K562 (cell line): ENCODE measurements at regions not wholly inside any gene's neighbourhood (a gene's known extent, or its start where the extent isn't known, plus 50 kb on each side); places are given as distances from the start of the nearest gene placed in this dataset.

Experiments used
- ATAC-seq: fragments of 200-7000 bp; cut with Tn5 transposase; 3 replicates; pipeline ENCODE4 v1.9.1; 2020; ENCODE audit warnings: moderate library complexity
- BruUV-seq: library from RNA; stranded (reverse); fragments of 400-500 nt; replicated peaks from 2 replicates; lab custom pipeline; 2021; lab: Mats Ljungman, UMichigan
- CTCF ChIA-PET: fragments of 300-600 bp; formaldehyde crosslinking; extraction: SDS; loops from one replicate; lab custom pipeline; 2021; ENCODE audit warnings: low intra/inter-chr PET ratio; lab: Yijun Ruan, JAX
- POLR2A ChIA-PET: fragments of 300-600, 350-650 bp; sonication (Branson Sonifier 250); formaldehyde crosslinking; extraction: SDS; loops from one replicate; lab custom pipeline; 2021; ENCODE audit warnings: antibody characterized with exemption, inconsistent platforms; lab: Yijun Ruan, JAX
- DNase-seq, 4 experiments: peaks; one replicate each; pipeline versions ENCODE4 v3.0.0 to v3.0.0-alpha.2; 2011 to 2018; ENCODE audit warnings: low spot score in 3 of 4, mixed read lengths in 3 of 4; ENCODE audit errors: extremely low read depth in 1 of 4
- FAIRE-seq: peaks from 2 replicates; lab custom pipeline; 2011; peaks lifted over from hg19 to GRCh38; lab: Jason Lieb, UNC
- H2AFZ ChIP-seq: 2 replicates; pipeline ENCODE4 v1.6.0; 2011; ENCODE audit warnings: low read depth, low read length, control low read depth, inconsistent platforms
- H3K27ac ChIP-seq: fragments of 200-600 bp; 3 replicates; pipeline ENCODE4 v1.8.0; 2011; ENCODE audit warnings: low read depth, mild to moderate bottlenecking, control low read depth, inconsistent platforms, low read length, moderate library complexity, mixed read lengths; ENCODE audit errors: extremely low read depth
- H3K27me3 ChIP-seq, 2 experiments: fragments of 300-600 bp in 1 of 2; 2 replicates in 1 of 2; 3 replicates in 1 of 2; pipeline versions ENCODE4 v1.6.0 to v1.8.0; 2011; ENCODE audit warnings: inconsistent platforms in 2 of 2, low read length in 2 of 2, mild to moderate bottlenecking in 1 of 2, mixed read lengths in 1 of 2, moderate library complexity in 1 of 2; ENCODE audit not compliant: control insufficient read depth in 2 of 2, insufficient read depth in 2 of 2
- H3K36me3 ChIP-seq: fragments of 300-600 bp; 3 replicates; pipeline ENCODE4 v1.8.0; 2011; ENCODE audit warnings: mild to moderate bottlenecking, low read length, inconsistent platforms; ENCODE audit not compliant: control insufficient read depth, insufficient read depth
- H3K4me1 ChIP-seq, 2 experiments: fragments of 200-600 bp in 1 of 2; replicated peaks in 1 of 2; 2 replicates in 1 of 2; 3 replicates in 1 of 2; pipeline versions ENCODE4 v1.5.1 to v1.8.0; 2011; ENCODE audit warnings: inconsistent platforms in 2 of 2, low read length in 2 of 2, mild to moderate bottlenecking in 1 of 2, mixed read lengths in 1 of 2, moderate library complexity in 1 of 2; ENCODE audit not compliant: control insufficient read depth in 2 of 2, insufficient read depth in 2 of 2
- H3K4me2 ChIP-seq: 2 replicates; pipeline ENCODE4 v1.6.1; 2011; ENCODE audit warnings: low read length, control low read depth, inconsistent platforms, mixed read lengths; ENCODE audit not compliant: insufficient read depth
- H3K4me3 ChIP-seq: fragments of 200-600 bp; sonication (generic), shearing (Covaris generic); 2 replicates; pipeline ENCODE4 v1.5.1; 2016; ENCODE audit warnings: control low read depth, inconsistent platforms
- H3K79me2 ChIP-seq: fragments of 200-600 bp; 3 replicates; pipeline ENCODE4 v1.8.0; 2011; ENCODE audit warnings: low read length, inconsistent platforms; ENCODE audit not compliant: control insufficient read depth, insufficient read depth
- H3K9ac ChIP-seq, 2 experiments: 2 replicates each; pipeline versions ENCODE4 v1.6.0 to v1.6.1; 2011; ENCODE audit warnings: low read depth in 2 of 2, low read length in 2 of 2, control low read depth in 1 of 2, inconsistent platforms in 1 of 2, mild to moderate bottlenecking in 1 of 2, mixed read lengths in 1 of 2; ENCODE audit not compliant: insufficient read depth in 1 of 2
- H3K9me1 ChIP-seq: one replicate; pipeline ENCODE4 v1.6.0; 2011; ENCODE audit warnings: inconsistent platforms, mild to moderate bottlenecking, low read length, moderate library complexity; ENCODE audit not compliant: control insufficient read depth, insufficient read depth
- H3K9me3 ChIP-seq: replicated peaks from 2 replicates; pipeline ENCODE4 v1.5.1; 2011; ENCODE audit warnings: low read depth, low read length, inconsistent platforms; ENCODE audit not compliant: control insufficient read depth, insufficient read depth
- H4K20me1 ChIP-seq: replicated peaks from 2 replicates; pipeline ENCODE4 v1.6.1; 2011; ENCODE audit warnings: low read length, inconsistent platforms, mixed read lengths; ENCODE audit not compliant: control insufficient read depth, insufficient read depth
- CBX8 ChIP-seq: fragments of 200-600 bp; sonication (generic); IDR thresholded peaks from 2 replicates; pipeline ENCODE4 v1.6.1; 2012; ENCODE audit warnings: borderline replicate concordance, mixed run types, low read depth, mild to moderate bottlenecking, moderate library complexity, mixed read lengths, low read length, control low read depth, inconsistent platforms; ENCODE audit not compliant: poor library complexity, severe bottlenecking; ENCODE audit errors: extremely low read depth
- MYNN ChIP-seq, 2 experiments: sonication (generic); formaldehyde crosslinking in 1 of 2; IDR thresholded peaks; 2 replicates each; pipeline versions ENCODE4 v1.5.0 to v1.6.1; 2016 to 2020; ENCODE audit warnings: antibody characterized with exemption in 1 of 2, missing genetic modification reagents in 1 of 2
- SLC30A9 ChIP-seq: fragments of 250-450 bp; sonication (Bioruptor Pico); IDR thresholded peaks from 2 replicates; pipeline ENCODE4 v1.8.0; 2022; ENCODE audit warnings: mild to moderate bottlenecking, moderate library complexity
- ZNF431 ChIP-seq: sonication (generic); formaldehyde crosslinking; IDR thresholded peaks from 2 replicates; pipeline ENCODE4 v1.8.0; 2022; ENCODE audit warnings: mild to moderate bottlenecking, missing genetic modification reagents
- WGBS: fragments of 100-300 bp; shearing (Covaris generic); methylation state at CpG from one replicate; pipeline ENCODE4 v1.1.6; 2016; ENCODE audit warnings: low coverage, mixed read lengths; ENCODE audit not compliant: insufficient coverage; ENCODE audit errors: missing lambda C conversion rate; 5-methylcytosine and 5-hydroxymethylcytosine counted together
- in situ Hi-C: fragments of 300-500 bp; cut with MboI; formaldehyde crosslinking; loops from 4 replicates; pipeline ENCODE4 v1.15.0; 2018; ENCODE audit warnings: inconsistent platforms, mixed read lengths
- intact Hi-C: fragments of 100-400 bp; cut with micrococcal nuclease; formaldehyde crosslinking; loops from 2 replicates; pipeline ENCODE4 v1.14.2; 2022
- TF ChIP-seq, protein P1 (sequence below): fragments of 450-650 bp; IDR thresholded peaks from 2 replicates; pipeline ENCODE4 v1.6.1; 2016

DNA sequence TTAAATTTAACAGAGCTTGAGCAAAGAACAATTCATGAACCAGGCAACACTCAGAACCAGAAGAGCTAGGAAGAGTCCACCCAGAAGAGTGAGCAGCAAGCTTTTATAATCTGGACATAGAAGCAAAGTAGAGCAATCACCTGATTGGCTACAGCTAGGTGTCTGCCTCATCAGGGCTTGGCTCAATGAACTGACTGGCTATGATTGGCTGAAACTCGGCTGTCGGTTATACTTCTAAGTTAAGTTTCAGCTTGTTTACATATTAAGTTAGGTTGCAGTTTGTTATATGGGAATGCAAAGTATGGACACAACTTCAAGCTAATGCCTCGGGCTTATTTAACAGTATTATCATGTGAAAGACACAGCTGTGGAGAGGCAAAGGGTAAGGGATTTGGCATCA, 63.2 kb upstream of the NABP1 start:
- no peak overlapping the region for H3K4me2 ChIP-seq
- no peaks in the 10 kb centered on the region for H3K9me1 ChIP-seq
- no peak for TF ChIP-seq CBX8
- TF ChIP-seq, protein P1, sequence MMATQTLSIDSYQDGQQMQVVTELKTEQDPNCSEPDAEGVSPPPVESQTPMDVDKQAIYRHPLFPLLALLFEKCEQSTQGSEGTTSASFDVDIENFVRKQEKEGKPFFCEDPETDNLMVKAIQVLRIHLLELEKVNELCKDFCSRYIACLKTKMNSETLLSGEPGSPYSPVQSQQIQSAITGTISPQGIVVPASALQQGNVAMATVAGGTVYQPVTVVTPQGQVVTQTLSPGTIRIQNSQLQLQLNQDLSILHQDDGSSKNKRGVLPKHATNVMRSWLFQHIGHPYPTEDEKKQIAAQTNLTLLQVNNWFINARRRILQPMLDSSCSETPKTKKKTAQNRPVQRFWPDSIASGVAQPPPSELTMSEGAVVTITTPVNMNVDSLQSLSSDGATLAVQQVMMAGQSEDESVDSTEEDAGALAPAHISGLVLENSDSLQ = peak; percentile 23; the same call in 1 of the 2 replicates
- H3K9me3 ChIP-seq = no peaks in the 10 kb centered on the region
- intact Hi-C loops = no loop called here
- H4K20me1 ChIP-seq = no peaks in the 10 kb centered on the region
- no peaks in the 10 kb centered on the region for H3K27me3 ChIP-seq
- H3K9ac ChIP-seq = no peak overlapping the region
- peak; percentile 68 for ATAC-seq
- H2AFZ ChIP-seq = peak overlapping the region; percentile 45; the same call in 1 of the 2 replicates
- no peak for FAIRE-seq
- peaks cover 0 to 3% of the 10 kb centered on the region in 2 experiments; a peak in 1 of 5 replicates for H3K4me1 ChIP-seq
- 38% methylated on average over 3 of the region's 3 CpGs for WGBS
- no peak overlapping the region for H3K4me3 ChIP-seq
- in situ Hi-C loops = no loop called here
- CTCF ChIA-PET = no interaction called here
- no peak overlapping the region for H3K27ac ChIP-seq
- POLR2A ChIA-PET = interaction anchor here (1.3 kb wide), 1 partner anchor 63 kb away, joined by 4 read pairs; the partner anchor contains the start of gene NABP1
- no TSS peak for BruUV-seq
- no peaks in the 10 kb centered on the region for H3K79me2 ChIP-seq
- no peaks in the 10 kb centered on the region for H3K36me3 ChIP-seq
- DNase-seq = peak in 1 of 4 experiments; percentile 10

DNA sequence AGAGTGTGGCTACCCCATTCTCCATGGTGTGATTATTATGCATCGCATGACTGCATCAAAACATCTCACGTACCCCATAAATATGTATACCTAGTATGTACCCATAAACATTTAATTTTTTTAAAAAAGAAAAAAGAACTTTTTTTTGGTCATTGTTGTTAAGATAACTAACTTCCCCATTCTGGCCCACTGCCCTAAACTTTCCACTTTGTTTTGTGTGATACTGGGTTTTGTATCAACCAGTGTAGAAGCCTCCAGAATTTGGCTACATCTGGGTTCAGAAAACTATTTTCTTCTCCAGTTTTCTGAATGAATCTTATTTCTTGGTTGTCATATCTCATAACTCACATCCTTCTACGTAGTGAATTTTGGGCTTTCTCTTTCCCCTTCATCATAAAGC, 62.3 kb upstream of the NABP1 start:
- no peaks in the 10 kb centered on the region for H3K27me3 ChIP-seq
- no peak overlapping the region for H3K4me2 ChIP-seq
- no TSS peak for BruUV-seq
- H3K4me1 ChIP-seq = peaks cover 0 to 7% of the 10 kb centered on the region in 2 experiments; a peak in 2 of 5 replicates
- no peaks in the 10 kb centered on the region for H3K9me3 ChIP-seq
- CTCF ChIA-PET = no interaction called here
- TF ChIP-seq MYNN (IDR thresholded peaks at IDR 0.05) (no peak), MYNN (CRISPR knock-in tag; IDR thresholded peaks at IDR 0.05) (no peak), SLC30A9 (CRISPR knock-in tag) (no peak), ZNF431 (no peak)
- H4K20me1 ChIP-seq = no peaks in the 10 kb centered on the region
- in situ Hi-C loops (no loop called here), intact Hi-C loops (no loop called here)
- POLR2A ChIA-PET = interaction anchor here (0.6 kb wide), 1 partner anchor 26 kb away, joined by 3 read pairs; no protein-coding TSS in a partner anchor
- no peak overlapping the region for H3K4me3 ChIP-seq
- no peak for DNase-seq
- no peak overlapping the region for H3K9ac ChIP-seq
- 39% methylated on average over 3 of the region's 3 CpGs for WGBS
- H3K9me1 ChIP-seq = no peaks in the 10 kb centered on the region
- H3K27ac ChIP-seq = no peak overlapping the region
- ATAC-seq = no peak
- no peaks in the 10 kb centered on the region for H3K36me3 ChIP-seq
- H3K79me2 ChIP-seq = no peaks in the 10 kb centered on the region
- H2AFZ ChIP-seq = no peak overlapping the region
- no peak for FAIRE-seq
